ENCODE measurements at regions not wholly inside any gene's neighbourhood (a gene's known extent, or its start where the extent isn't known, plus 50 kb on each side); places are given as distances from the start of the nearest gene placed in this dataset.

- DNase-seq, result no peak
Measured at GRCh38 chr6:126608681-126609080, 268.8 kb downstream of the CENPW start.

GRCh38 chr6:126614642-126615504, 275.0 kb downstream of the CENPW start:
- DNase-seq, result no peak

GRCh38 chr6:126616866-126617265, 277.0 kb downstream of the CENPW start:
- DNase-seq, result no peak

GRCh38 chr6:126618639-126619343, 278.9 kb downstream of the CENPW start:
- no peak for DNase-seq

- no peak for DNase-seq
Measured at GRCh38 chr6:126620719-126621118, 280.8 kb downstream of the CENPW start.

GRCh38 chr6:126625019-126625418, 285.1 kb downstream of the CENPW start:
- DNase-seq, result no peak

- no peak for DNase-seq
Measured at GRCh38 chr6:126628125-126628524, 288.2 kb downstream of the CENPW start.

GRCh38 chr6:126631363-126631762, 291.4 kb downstream of the CENPW start:
- no peak for DNase-seq

- DNase-seq, result no peak
Measured at GRCh38 chr6:126632271-126632670, 292.4 kb downstream of the CENPW start.

- no peak for DNase-seq
Measured at GRCh38 chr6:126633373-126633772, 293.5 kb downstream of the CENPW start.

- no peak for DNase-seq
Measured at GRCh38 chr6:126640356-126640755, 300.4 kb downstream of the CENPW start.

GRCh38 chr6:126640921-126641320, 301.0 kb downstream of the CENPW start:
- DNase-seq, result no peak

- no peak for DNase-seq
Measured at GRCh38 chr6:126641641-126642040, 301.7 kb downstream of the CENPW start.

- peak in 1 of 2 donors; percentile 2 for DNase-seq
Measured at GRCh38 chr6:126643352-126643751, 303.4 kb downstream of the CENPW start.

- no peak for DNase-seq
Measured at GRCh38 chr6:126650931-126651330, 311.0 kb downstream of the CENPW start.

GRCh38 chr6:126657561-126658175, 317.8 kb downstream of the CENPW start:
- no peak for DNase-seq

- no peak for DNase-seq
Measured at GRCh38 chr6:126660376-126660775, 320.5 kb downstream of the CENPW start.

- no peak for DNase-seq
Measured at GRCh38 chr6:126661646-126662045, 321.7 kb downstream of the CENPW start.

GRCh38 chr6:126662966-126663365, 323.1 kb downstream of the CENPW start:
- no peak for DNase-seq

- DNase-seq, result no peak
Measured at GRCh38 chr6:126664271-126664670, 324.4 kb downstream of the CENPW start.

GRCh38 chr6:126665551-126665950, 325.6 kb downstream of the CENPW start:
- no peak for DNase-seq

- DNase-seq, result no peak
Measured at GRCh38 chr6:126667071-126667470, 327.2 kb downstream of the CENPW start.

GRCh38 chr6:126667728-126668127, 327.8 kb downstream of the CENPW start:
- no peak for DNase-seq

GRCh38 chr6:126672649-126673048, 332.7 kb downstream of the CENPW start:
- no peak for DNase-seq

Data from stimulated activated CD4-positive, alpha-beta T cell treated with anti-CD3 and anti-CD28 coated beads, Interleukin-2, amount 100 ng/mL, for 24 hours (primary cell).